Fibroblast of the aortic adventitia (primary cell): ENCODE measurements at regions not wholly inside any gene's neighbourhood (a gene's known extent, or its start where the extent isn't known, plus 50 kb on each side); places are given as distances from the start of the nearest gene placed in this dataset.

Source experiments
- DNase-seq: peaks from one replicate; pipeline ENCODE4 v3.0.0-alpha.2; 2010; ENCODE audit warnings: low read depth
- H3K4me3 ChIP-seq: 2 replicates; pipeline ENCODE4 v1.5.1; 2011; ENCODE audit warnings: low read depth, mild to moderate bottlenecking, control low read depth, low read length, moderate library complexity
- TF ChIP-seq, protein P1 (sequence below): IDR thresholded peaks from 2 replicates; pipeline ENCODE4 v1.5.1; 2011; ENCODE audit warnings: mild to moderate bottlenecking, low read length, control low read depth, inconsistent platforms; ENCODE audit not compliant: insufficient read depth

- TF ChIP-seq, protein P1, sequence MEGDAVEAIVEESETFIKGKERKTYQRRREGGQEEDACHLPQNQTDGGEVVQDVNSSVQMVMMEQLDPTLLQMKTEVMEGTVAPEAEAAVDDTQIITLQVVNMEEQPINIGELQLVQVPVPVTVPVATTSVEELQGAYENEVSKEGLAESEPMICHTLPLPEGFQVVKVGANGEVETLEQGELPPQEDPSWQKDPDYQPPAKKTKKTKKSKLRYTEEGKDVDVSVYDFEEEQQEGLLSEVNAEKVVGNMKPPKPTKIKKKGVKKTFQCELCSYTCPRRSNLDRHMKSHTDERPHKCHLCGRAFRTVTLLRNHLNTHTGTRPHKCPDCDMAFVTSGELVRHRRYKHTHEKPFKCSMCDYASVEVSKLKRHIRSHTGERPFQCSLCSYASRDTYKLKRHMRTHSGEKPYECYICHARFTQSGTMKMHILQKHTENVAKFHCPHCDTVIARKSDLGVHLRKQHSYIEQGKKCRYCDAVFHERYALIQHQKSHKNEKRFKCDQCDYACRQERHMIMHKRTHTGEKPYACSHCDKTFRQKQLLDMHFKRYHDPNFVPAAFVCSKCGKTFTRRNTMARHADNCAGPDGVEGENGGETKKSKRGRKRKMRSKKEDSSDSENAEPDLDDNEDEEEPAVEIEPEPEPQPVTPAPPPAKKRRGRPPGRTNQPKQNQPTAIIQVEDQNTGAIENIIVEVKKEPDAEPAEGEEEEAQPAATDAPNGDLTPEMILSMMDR = no peak
- no peak for DNase-seq
These were observed 164.9 kb downstream of the DTHD1 start for GRCh38 chr4:36446275-36446674.

DNA sequence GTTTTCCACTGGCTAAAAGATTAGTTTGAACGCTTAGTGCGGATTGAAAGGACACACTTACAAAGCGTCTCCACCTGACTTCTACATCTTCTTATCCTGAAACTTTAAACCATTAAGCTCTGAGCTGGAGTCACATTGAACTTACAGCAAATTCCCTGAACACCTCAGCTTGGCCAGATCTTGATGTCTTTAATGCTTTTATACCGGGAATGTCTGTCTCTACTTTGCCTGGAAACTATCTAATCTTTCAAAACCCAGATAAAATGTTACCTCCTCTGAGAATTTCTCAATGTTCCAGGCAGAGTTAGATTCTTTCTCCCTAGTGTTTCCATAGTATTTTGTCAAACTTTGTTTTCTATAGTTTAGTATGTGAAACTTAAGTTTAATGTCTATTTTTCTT lies 179.9 kb downstream of the DTHD1 start:
- TF ChIP-seq, protein P1 = no peak
- DNase-seq = no peak

More at GRCh38 chr4:36446275-36446674, 164.9 kb downstream of the DTHD1 start:
- H3K4me3 ChIP-seq = no peak overlapping the region

DNA sequence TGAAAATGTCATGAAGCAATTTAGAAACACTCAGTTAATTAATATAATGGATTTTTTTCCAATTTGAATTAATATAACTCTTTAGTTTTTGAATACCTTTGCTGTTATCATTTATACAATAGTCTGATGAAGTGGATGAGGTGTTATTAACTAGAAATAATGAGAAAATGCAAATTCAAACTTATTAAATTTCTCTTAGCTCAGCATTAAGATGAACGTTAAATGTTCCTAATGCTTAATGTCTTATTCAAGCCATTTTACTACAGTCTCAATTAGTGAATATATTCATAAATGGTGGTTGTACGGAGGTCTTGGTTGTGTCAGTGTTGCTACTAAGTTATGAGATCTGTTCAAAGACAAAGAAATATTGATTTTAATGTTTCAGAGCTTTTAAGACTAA lies 186.3 kb downstream of the DTHD1 start:
- DNase-seq = no peak
- no peak overlapping the region for H3K4me3 ChIP-seq
- TF ChIP-seq, protein P1 = no peak

More for the DNA sequence above, 179.9 kb downstream of the DTHD1 start:
- H3K4me3 ChIP-seq = no peak overlapping the region

- TF ChIP-seq, protein P1 = no peak
- DNase-seq = no peak
- no peak overlapping the region for H3K4me3 ChIP-seq
These were observed 190.5 kb downstream of the DTHD1 start for GRCh38 chr4:36471903-36472302.

- TF ChIP-seq, protein P1 = no peak
- no peak for DNase-seq
- H3K4me3 ChIP-seq = no peak overlapping the region
These were observed 194.7 kb downstream of the DTHD1 start for GRCh38 chr4:36476135-36476534.

DNA sequence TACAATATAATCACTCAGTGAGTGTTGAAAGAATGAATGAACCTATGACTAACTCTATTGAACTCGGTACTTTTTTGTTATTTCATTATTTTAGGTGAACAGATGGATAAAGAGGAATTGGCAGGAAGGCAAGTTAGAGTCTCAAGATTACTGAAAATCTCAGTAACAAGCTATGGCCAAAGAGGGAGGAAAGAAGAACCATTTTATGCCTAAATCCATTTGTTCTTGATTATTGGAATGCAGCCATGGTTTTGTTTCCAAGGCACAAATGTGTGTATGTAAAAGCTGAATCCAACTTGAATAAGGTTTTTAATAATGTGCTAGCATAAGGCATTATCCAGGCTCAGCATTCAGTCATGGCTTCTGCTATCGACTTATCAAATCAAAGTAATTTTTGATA lies 196.4 kb downstream of the DTHD1 start:
- no peak for DNase-seq
- no peak overlapping the region for H3K4me3 ChIP-seq
- TF ChIP-seq, protein P1 = no peak

- DNase-seq = no peak
- no peak overlapping the region for H3K4me3 ChIP-seq
- TF ChIP-seq, protein P1 = no peak
These were observed 204.5 kb downstream of the DTHD1 start for GRCh38 chr4:36485885-36486284.
